Testis (tissue), 2 donors: ENCODE measurements at regions not wholly inside any gene's neighbourhood (a gene's known extent, or its start where the extent isn't known, plus 50 kb on each side); places are given as distances from the start of the nearest gene placed in this dataset.

ENCODE experiments used
- DNase-seq: peaks from one replicate; pipeline ENCODE4 v3.0.0-alpha.2; 2019
- H3K27ac ChIP-seq, 2 donors: fragments of 200-600 bp; sonication (generic); one replicate each; pipeline ENCODE4 v1.5.1; 2019
- H3K27me3 ChIP-seq: fragments of 200-600 bp; sonication (generic); one replicate; pipeline ENCODE4 v1.5.1; 2019
- H3K36me3 ChIP-seq: fragments of 200-600 bp; sonication (generic); one replicate; pipeline ENCODE4 v1.5.1; 2017; ENCODE audit warnings: low read depth; ENCODE audit errors: missing control alignments
- H3K4me1 ChIP-seq: fragments of 200-600 bp; sonication (generic); one replicate; pipeline ENCODE4 v1.5.1; 2019
- H3K4me3 ChIP-seq, 2 donors: fragments of 200-600 bp; sonication (generic); one replicate each; pipeline ENCODE4 v1.5.1; 2017 to 2019
- H3K9me3 ChIP-seq: fragments of 200-600 bp; sonication (generic); one replicate; pipeline ENCODE4 v1.5.1; 2017
- POLR2A ChIP-seq: fragments of 450-650 bp; IDR thresholded peaks from one replicate; pipeline ENCODE4 v1.6.1; 2017; ENCODE audit warnings: antibody characterized with exemption, mild to moderate bottlenecking, moderate library complexity
- WGBS, 2 donors: methylation state at CpG; one replicate each; pipeline ENCODE4 v1.1.5; 2018; 5-methylcytosine and 5-hydroxymethylcytosine counted together
- intact Hi-C: fragments of 100-400 bp; cut with DNase I; formaldehyde crosslinking; loops from one replicate; pipeline ENCODE4 v1.15.1; 2023; ENCODE audit warnings: low total_unique reads
- TF ChIP-seq, protein P1 (sequence below), 3 experiments: fragments of 450-650 bp in 2 of 3; fragments of 200-600 bp in 1 of 3; sonication (generic) in 1 of 3; IDR thresholded peaks; one replicate each; pipeline ENCODE4 v1.5.1; 2016 to 2019; ENCODE audit warnings: antibody characterized with exemption in 3 of 3, mild to moderate bottlenecking in 2 of 3, moderate library complexity in 1 of 3

DNA sequence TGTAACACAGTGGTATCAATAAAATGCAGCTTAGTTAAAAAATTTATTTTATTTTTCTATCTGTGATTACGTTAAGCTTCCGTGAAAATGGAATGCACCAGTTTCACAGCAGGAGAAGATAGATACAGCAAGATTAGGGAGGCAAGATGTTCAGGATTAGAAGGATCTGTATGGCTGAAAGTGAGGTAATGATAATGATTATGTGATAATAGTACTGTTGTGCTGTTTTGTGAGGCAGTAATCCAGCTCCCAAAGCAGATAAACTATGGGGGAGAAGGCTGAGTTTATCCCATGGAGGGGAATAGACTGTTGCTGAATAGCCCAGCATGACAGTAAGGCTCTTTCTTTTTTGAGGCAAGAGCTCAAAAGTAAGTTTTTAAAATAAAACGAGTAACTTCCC lies 216.1 kb upstream of the PRPS1L1 start:
- Histone ChIP-seq H3K27me3 (no peaks in the 10 kb centered on the region), H3K27ac (no peak overlapping the region), H3K4me3 (no peak overlapping the region), H3K36me3 (no peaks in the 10 kb centered on the region), H3K4me1 (no peaks in the 10 kb centered on the region), H3K9me3 (no peaks in the 10 kb centered on the region)
- intact Hi-C loops = no loop called here
- DNase-seq = no peak
- TF ChIP-seq POLR2A = no peak
- TF ChIP-seq, protein P1, sequence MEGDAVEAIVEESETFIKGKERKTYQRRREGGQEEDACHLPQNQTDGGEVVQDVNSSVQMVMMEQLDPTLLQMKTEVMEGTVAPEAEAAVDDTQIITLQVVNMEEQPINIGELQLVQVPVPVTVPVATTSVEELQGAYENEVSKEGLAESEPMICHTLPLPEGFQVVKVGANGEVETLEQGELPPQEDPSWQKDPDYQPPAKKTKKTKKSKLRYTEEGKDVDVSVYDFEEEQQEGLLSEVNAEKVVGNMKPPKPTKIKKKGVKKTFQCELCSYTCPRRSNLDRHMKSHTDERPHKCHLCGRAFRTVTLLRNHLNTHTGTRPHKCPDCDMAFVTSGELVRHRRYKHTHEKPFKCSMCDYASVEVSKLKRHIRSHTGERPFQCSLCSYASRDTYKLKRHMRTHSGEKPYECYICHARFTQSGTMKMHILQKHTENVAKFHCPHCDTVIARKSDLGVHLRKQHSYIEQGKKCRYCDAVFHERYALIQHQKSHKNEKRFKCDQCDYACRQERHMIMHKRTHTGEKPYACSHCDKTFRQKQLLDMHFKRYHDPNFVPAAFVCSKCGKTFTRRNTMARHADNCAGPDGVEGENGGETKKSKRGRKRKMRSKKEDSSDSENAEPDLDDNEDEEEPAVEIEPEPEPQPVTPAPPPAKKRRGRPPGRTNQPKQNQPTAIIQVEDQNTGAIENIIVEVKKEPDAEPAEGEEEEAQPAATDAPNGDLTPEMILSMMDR (IDR thresholded peaks at IDR 0.05) = no peak
- 65 to 74% methylated on average over 3 of the region's 3 CpGs for WGBS, 2 donors

DNA sequence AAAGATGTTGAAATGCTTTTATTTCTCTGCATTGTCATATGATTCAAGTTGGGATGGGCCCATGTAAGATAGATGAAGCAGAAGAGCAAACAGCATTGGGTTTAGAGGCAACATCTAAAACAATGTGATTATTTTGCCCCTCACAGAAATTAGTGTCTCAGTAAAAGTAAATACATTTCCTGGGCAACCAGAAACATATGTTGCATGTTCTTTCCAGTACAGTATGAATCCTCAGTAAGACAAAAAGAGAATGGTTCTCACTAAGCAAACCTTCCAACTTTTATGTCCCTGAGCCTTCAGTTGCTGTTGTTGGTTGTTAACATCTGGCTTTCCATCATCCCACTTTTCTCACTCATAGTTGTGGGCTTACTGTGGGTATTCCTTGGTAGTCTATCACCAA lies 222.5 kb upstream of the PRPS1L1 start:
- TF ChIP-seq, protein P1 (IDR thresholded peaks at IDR 0.05) = no peak
- no peak for TF ChIP-seq POLR2A
- Histone ChIP-seq H3K4me1 (no peaks in the 10 kb centered on the region), H3K4me3 (no peak overlapping the region), H3K9me3 (no peaks in the 10 kb centered on the region), H3K27ac (no peak overlapping the region), H3K27me3 (no peaks in the 10 kb centered on the region), H3K36me3 (no peaks in the 10 kb centered on the region)
- DNase-seq = no peak
- intact Hi-C loops = no loop called here

DNA sequence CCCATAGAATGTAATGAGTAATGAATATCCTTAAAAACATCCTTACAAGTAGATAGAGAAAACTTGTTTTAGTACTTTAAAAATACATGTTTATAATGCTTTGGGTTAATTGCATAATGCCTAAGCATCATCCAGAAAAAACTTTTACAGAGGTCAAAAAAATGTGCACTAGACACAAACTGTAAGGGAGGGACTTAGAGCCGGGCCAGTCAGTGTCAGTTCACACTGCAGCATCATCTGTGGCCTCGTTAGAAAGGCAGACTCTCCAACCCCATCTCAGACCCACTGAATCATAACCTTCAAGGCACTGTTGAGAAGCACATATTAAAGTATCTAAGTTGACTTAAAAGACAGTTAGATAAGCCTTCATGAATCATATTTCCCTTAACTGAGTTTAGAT lies 230.1 kb upstream of the PRPS1L1 start:
- H3K4me1 ChIP-seq = no peaks in the 10 kb centered on the region
- H3K36me3 ChIP-seq = no peaks in the 10 kb centered on the region
- H3K9me3 ChIP-seq = no peaks in the 10 kb centered on the region
- intact Hi-C loops = no loop called here
- no peak for DNase-seq
- 39 to 50% methylated on average over 2 of the region's 2 CpGs for WGBS, 2 donors
- no peak overlapping the region for H3K4me3 ChIP-seq
- no peak overlapping the region for H3K27ac ChIP-seq
- no peaks in the 10 kb centered on the region for H3K27me3 ChIP-seq
- TF ChIP-seq, protein P1 (IDR thresholded peaks at IDR 0.05) = no peak
- no peak for TF ChIP-seq POLR2A

DNA sequence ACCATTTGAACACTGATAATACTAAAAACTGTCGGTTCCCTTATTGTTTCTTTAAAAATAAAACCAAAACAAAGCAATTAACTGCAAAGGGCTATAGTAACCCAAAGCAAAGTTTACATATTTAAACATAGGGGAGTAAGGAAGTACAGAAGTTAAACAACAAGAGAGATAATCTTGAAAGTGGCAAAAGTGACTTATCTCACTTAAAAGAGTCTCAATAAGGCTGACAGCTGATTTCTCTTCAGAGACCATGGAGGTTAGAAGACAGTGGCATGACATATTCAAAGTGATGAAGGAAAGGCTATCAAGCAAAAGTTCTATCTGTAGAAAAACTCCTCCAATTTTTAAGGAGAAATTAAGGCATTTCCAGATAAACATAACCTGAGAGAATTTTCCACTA lies 233.5 kb upstream of the HDAC9 start:
- Histone ChIP-seq H3K27me3 (no peaks in the 10 kb centered on the region), H3K4me1 (no peaks in the 10 kb centered on the region), H3K36me3 (no peaks in the 10 kb centered on the region), H3K27ac (no peak overlapping the region), H3K9me3 (no peaks in the 10 kb centered on the region), H3K4me3 (no peak overlapping the region)
- DNase-seq = no peak
- TF ChIP-seq, protein P1 (IDR thresholded peaks at IDR 0.05) = no peak
- no peak for TF ChIP-seq POLR2A
- WGBS, 2 donors = 77 to 90% methylated on average over 1 of the region's 1 CpG
- intact Hi-C loops = no loop called here

DNA sequence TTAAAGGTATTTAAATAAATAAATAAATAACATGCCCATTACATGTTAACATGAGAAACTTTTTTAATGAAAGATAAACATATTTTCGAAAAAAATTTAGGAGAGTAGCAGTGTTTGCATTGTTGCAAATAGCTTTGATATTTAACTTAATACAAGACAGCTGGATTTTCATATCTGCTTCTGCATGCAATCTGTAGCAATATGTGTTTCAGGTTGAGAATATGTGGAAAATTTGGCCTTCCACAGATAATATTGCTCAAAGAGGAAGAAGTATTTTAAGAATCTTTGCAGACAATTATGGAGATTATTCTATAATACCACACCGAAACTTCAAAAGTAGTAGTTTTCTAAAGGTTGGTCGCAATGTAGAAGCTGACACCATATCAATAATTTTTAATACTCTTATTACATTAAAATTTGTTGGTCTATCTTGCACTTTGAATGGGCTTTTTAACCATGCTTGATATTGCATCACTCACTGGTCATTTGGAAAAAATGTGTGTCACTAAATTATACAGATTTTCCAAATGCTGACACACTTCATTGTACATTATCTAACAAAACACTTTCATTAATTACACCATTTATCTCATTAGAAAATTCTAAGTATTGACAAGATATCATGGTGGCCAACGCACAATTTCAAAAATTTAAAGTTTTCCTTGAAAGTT lies 229.8 kb upstream of the HDAC9 start:
- intact Hi-C loops = no loop called here

More for the DNA sequence above, 229.8 kb upstream of the HDAC9 start:
- WGBS, 2 donors = 86 to 93% methylated on average over 4 of the region's 4 CpGs
- no peak overlapping the region for H3K4me3 ChIP-seq
- TF ChIP-seq, protein P1 (IDR thresholded peaks at IDR 0.05) = no peak
- no peak for TF ChIP-seq POLR2A
- no peaks in the 10 kb centered on the region for H3K27me3 ChIP-seq
- no peak for DNase-seq
- no peaks in the 10 kb centered on the region for H3K36me3 ChIP-seq
- H3K9me3 ChIP-seq = no peaks in the 10 kb centered on the region
- H3K27ac ChIP-seq = no peak overlapping the region
- H3K4me1 ChIP-seq = no peaks in the 10 kb centered on the region
